IMR-90 (cell line): ENCODE measurements at regions not wholly inside any gene's neighbourhood (a gene's known extent, or its start where the extent isn't known, plus 50 kb on each side); places are given as distances from the start of the nearest gene placed in this dataset.

ENCODE experiments used
- CTCF ChIP-seq: conservative IDR thresholded peaks from 2 replicates; pipeline ENCODE4 v1.5.1; 2012; ENCODE audit warnings: mild to moderate bottlenecking, low read depth, low read length, improper control_type of control experiment
- FOS ChIP-seq: fragments of 150-350 bp; IDR thresholded peaks from 2 replicates; pipeline ENCODE4 v1.6.1; 2016; ENCODE audit warnings: low read depth, low read length
- POLR2A ChIP-seq: IDR thresholded peaks from 2 replicates; pipeline ENCODE4 v1.6.1; 2012; ENCODE audit warnings: mild to moderate bottlenecking, low read depth, low read length
- USF2 ChIP-seq: fragments of 150-350 bp; IDR thresholded peaks from 2 replicates; pipeline ENCODE4 v1.6.1; 2017; ENCODE audit warnings: mild to moderate bottlenecking, antibody characterized with exemption, low read length, low read depth

GRCh38 chr1:244173240-244173639 is 122.2 kb downstream of the ZBTB18 start:
- no peak for TF ChIP-seq USF2
- TF ChIP-seq POLR2A, result no peak
- TF ChIP-seq CTCF, result no peak
- TF ChIP-seq FOS, result no peak
